ENCODE measurements at regions not wholly inside any gene's neighbourhood (a gene's known extent, or its start where the extent isn't known, plus 50 kb on each side); places are given as distances from the start of the nearest gene placed in this dataset.

DNA sequence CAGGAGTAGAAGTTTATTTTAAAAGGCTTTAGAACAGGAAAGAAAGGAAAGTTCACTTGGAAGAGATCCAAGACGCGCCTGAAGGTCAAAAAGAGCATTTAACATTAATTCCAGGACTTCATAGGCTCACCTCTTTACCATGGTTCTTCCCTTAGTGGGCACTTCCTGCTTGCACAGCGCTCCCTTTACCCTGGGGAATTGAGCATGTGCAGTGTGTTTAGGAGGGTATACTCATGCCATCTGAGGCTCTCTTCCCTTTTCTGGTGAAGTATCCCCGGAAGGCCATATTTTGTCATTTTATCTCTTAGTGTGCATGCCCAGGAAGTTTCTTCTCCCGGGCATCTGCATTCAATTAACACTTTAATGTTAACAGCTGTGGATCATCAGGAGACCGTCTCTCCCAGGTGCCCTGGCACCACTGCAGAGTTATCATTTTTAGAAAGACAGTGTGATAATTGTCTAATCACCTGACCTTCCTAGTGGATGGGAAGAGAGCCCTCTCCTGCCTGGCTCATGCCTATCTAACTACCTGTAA, 66.1 kb upstream of the ABCC4 start:
- DNase-seq: no peak
- WGBS, 2 donors: 54 to 55% methylated on average over 6 of the region's 6 CpGs
- TF ChIP-seq, protein P1, sequence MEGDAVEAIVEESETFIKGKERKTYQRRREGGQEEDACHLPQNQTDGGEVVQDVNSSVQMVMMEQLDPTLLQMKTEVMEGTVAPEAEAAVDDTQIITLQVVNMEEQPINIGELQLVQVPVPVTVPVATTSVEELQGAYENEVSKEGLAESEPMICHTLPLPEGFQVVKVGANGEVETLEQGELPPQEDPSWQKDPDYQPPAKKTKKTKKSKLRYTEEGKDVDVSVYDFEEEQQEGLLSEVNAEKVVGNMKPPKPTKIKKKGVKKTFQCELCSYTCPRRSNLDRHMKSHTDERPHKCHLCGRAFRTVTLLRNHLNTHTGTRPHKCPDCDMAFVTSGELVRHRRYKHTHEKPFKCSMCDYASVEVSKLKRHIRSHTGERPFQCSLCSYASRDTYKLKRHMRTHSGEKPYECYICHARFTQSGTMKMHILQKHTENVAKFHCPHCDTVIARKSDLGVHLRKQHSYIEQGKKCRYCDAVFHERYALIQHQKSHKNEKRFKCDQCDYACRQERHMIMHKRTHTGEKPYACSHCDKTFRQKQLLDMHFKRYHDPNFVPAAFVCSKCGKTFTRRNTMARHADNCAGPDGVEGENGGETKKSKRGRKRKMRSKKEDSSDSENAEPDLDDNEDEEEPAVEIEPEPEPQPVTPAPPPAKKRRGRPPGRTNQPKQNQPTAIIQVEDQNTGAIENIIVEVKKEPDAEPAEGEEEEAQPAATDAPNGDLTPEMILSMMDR (IDR thresholded peaks at IDR 0.05): no peak
- TF ChIP-seq POLR2A (IDR thresholded peaks at IDR 0.05) (no peak), EP300 (IDR thresholded peaks at IDR 0.05) (no peak), POLR2AphosphoS5 (IDR thresholded peaks at IDR 0.05) (no peak)
- Histone ChIP-seq H3K27ac (no peak overlapping the region), H3K4me1 (no peaks in the 10 kb centered on the region), H3K36me3 (no peaks in the 10 kb centered on the region), H3K27me3 (no peaks in the 10 kb centered on the region), H3K4me3 (no peak overlapping the region), H3K9me3 (peaks cover 0 to 5% (median 0%) of the 10 kb centered on the region in 4 donors)
- no peak for ATAC-seq (ENCODE audit: low FRiP score in 2 of 2)

DNA sequence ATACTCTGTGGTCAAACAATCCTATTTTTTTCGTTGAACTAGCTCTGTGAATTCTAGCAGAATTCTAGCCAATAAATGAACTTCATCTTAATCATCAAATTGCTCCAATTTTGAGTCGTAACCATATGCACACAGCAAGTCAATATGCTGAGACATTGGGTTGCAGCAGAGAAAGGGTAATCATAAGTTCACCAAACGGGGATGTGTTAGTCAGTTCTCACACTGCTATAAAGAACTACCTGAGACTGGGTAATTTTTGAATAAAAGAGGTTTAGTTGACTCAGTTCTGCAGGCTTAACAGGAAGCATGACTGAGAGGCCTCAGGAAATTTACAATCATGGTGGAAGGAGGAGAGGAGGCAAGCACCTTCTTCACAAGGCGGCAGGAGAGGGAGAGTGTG, 67.7 kb upstream of the ABCC4 start:
- no peak overlapping the region for H3K27ac ChIP-seq
- DNase-seq (no peak), ATAC-seq (ENCODE audit: low FRiP score in 2 of 2) (no peak)
- TF ChIP-seq POLR2A (IDR thresholded peaks at IDR 0.05): no peak
- no peak for TF ChIP-seq POLR2AphosphoS5 (IDR thresholded peaks at IDR 0.05)
- TF ChIP-seq EP300 (IDR thresholded peaks at IDR 0.05): no peak
- TF ChIP-seq, protein P1 (IDR thresholded peaks at IDR 0.05): no peak
- no peak overlapping the region for H3K4me3 ChIP-seq
- 88% methylated on average over 4 of the region's 4 CpGs for WGBS, 2 donors
- H3K36me3 ChIP-seq: no peaks in the 10 kb centered on the region
- no peaks in the 10 kb centered on the region for H3K27me3 ChIP-seq
- H3K4me1 ChIP-seq: no peaks in the 10 kb centered on the region
- no peaks in the 10 kb centered on the region for H3K9me3 ChIP-seq

DNA sequence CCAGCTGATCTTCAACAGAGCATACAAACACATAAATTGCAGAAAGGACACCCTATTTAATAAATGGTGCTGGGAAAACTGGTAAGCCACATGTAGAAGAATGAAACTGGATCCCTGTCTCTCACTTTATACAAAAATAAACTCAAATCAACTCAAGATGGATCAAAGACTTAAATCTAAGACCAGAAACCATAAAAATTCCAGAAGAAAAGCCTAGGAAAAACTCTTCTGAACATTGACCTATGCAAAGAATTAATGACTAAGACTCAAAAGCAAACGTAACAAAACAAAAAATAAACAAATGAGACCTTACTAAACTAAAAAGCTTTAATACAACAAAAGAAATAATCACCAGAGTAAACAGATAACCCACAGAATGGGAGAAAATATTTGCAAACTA, 74.5 kb upstream of the ABCC4 start:
- Histone ChIP-seq H3K27me3 (no peaks in the 10 kb centered on the region), H3K27ac (no peak overlapping the region), H3K4me1 (peaks cover 5 to 8% (median 7%) of the 10 kb centered on the region in 4 donors), H3K36me3 (no peaks in the 10 kb centered on the region), H3K9me3 (no peaks in the 10 kb centered on the region), H3K4me3 (no peak overlapping the region)
- ATAC-seq (ENCODE audit: low FRiP score in 2 of 2) (no peak), DNase-seq (no peak)
- TF ChIP-seq POLR2A (IDR thresholded peaks at IDR 0.05) (no peak), POLR2AphosphoS5 (IDR thresholded peaks at IDR 0.05) (no peak), EP300 (IDR thresholded peaks at IDR 0.05) (no peak)
- TF ChIP-seq, protein P1 (IDR thresholded peaks at IDR 0.05): no peak
- WGBS, 2 donors: 0% methylated on average over 1 of the region's 1 CpG

DNA sequence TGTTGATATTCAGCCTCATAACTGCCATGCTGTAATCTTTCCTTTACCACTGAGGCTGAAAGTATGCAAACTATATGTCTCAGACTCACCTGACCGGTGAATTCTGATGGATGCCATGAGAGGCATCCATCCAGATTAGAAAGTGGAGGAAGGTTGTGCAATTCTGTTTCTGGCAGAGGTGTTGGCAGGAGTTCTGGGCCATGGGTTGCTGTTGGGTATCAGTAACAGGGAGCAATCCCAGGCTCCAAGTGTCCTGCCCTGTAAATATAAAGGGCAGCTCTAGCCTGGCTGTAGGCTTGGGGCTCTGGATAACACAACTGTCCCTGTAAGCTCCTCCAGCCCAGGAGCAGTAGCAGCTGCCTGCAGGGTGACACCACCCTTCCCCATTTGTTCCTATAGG, 77.4 kb upstream of the ABCC4 start:
- no peak for ATAC-seq (ENCODE audit: low FRiP score in 2 of 2)
- no peak overlapping the region for H3K27ac ChIP-seq
- no peaks in the 10 kb centered on the region for H3K9me3 ChIP-seq
- 43 to 70% methylated on average over 1 of the region's 1 CpG for WGBS, 2 donors
- H3K4me1 ChIP-seq: peaks cover 5 to 11% (median 10%) of the 10 kb centered on the region in 4 donors
- H3K27me3 ChIP-seq: no peaks in the 10 kb centered on the region
- TF ChIP-seq EP300 (IDR thresholded peaks at IDR 0.05) (no peak), POLR2A (IDR thresholded peaks at IDR 0.05) (no peak), POLR2AphosphoS5 (IDR thresholded peaks at IDR 0.05) (no peak)
- TF ChIP-seq, protein P1 (IDR thresholded peaks at IDR 0.05): no peak
- peak in 1 of 2 donors; percentile 31 for DNase-seq
- no peaks in the 10 kb centered on the region for H3K36me3 ChIP-seq
- no peak overlapping the region for H3K4me3 ChIP-seq

Data from upper lobe of left lung (tissue), 6 donors.